ENCODE measurements at regions not wholly inside any gene's neighbourhood (a gene's known extent, or its start where the extent isn't known, plus 50 kb on each side); places are given as distances from the start of the nearest gene placed in this dataset.

DNA sequence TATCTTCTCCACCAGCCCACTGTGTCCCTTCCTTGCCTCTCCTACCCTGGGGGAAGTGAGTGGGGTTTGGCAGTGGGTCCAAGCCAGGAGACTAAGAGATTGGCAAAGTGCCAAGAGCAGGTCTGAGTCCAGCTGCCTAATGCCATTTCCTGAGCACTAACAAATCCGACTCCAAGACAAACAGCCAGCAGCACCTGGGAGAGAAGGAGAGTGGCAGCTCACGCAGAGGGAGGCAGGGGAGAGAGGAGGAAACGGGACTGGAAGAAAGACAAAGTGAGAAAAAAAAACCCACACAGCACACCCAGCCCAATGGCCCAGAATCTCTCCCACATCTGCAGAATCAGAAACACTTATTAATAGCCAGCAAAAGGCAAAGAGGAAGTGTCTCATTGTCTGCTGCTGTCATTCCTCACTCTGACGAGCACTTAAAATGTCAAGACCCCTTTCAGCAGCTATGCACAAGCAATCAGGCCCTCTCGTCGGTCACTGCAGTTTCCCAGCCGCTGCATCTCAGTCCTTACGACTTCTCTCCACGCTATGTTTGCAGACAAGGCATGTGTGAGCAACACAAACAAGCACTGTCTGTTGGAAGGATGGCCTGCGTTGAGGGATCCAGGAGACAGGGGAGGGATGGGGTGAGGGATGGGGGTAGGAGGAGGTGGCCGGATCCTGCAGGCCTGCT lies 558.4 kb upstream of the CADM1 start:
- Histone ChIP-seq H3K9ac (no peak overlapping the region), H3K9me2 (no peaks in the 10 kb centered on the region), H3K4me2 (no peak overlapping the region), H3K4me3 (ENCODE audit: low read depth in 2 of 2, low read length in 1 of 2) (no peak overlapping the region), H3K9me3 (no peaks in the 10 kb centered on the region), H3F3A (replicated peaks; ENCODE audit: insufficient read depth) (no peaks in the 10 kb centered on the region), H2AFZ (ENCODE audit: low read depth) (no peak overlapping the region), H3K27me3 (ENCODE audit: insufficient read depth) (no peaks in the 10 kb centered on the region), H4K20me1 (ENCODE audit: insufficient read depth) (no peaks in the 10 kb centered on the region), H3K36me3 (replicated peaks in 1 of 2; ENCODE audit: control insufficient read depth in 1 of 2, insufficient read depth in 2 of 2, low read length in 1 of 2) (no peaks in the 10 kb centered on the region), H3K27ac (ENCODE audit: low read depth in 2 of 2, low read length in 1 of 2) (peak overlapping the region in 1 of 2 experiments; percentile 85; a peak in 2 of 4 replicates), H3K79me2 (ENCODE audit: insufficient read depth) (no peaks in the 10 kb centered on the region), H3K4me1 (ENCODE audit: control insufficient read depth in 1 of 2, insufficient read depth in 2 of 2, low read depth in 1 of 2, low read length in 1 of 2) (peaks cover 0 to 55% of the 10 kb centered on the region in 2 experiments; a peak in 2 of 4 replicates)
- POLR2A ChIA-PET: interaction anchor here (0.6 to 1.9 kb wide), 4 partner anchors 11 to 628 kb away, joined by 3 to 5 read pairs (median 4); no protein-coding TSS in a partner anchor
- TF ChIP-seq MXI1 (IDR thresholded peaks at IDR 0.05; ENCODE audit: low read depth, low read length): peak; percentile 32; the same call in 1 of the 2 replicates
- peak; percentile 76 for TF ChIP-seq GATA2 (CRISPR knock-in tag; IDR thresholded peaks at IDR 0.05)
- TF ChIP-seq TEAD4 (IDR thresholded peaks at IDR 0.05; ENCODE audit: borderline replicate concordance, insufficient read depth): no peak
- peak; percentile 38; the same call in 1 of the 2 replicates for TF ChIP-seq NFIC (IDR thresholded peaks at IDR 0.05; ENCODE audit: borderline replicate concordance)
- TF ChIP-seq RCOR1 (IDR thresholded peaks at IDR 0.05; ENCODE audit: low read length): no peak
- peak in 1 of 2 experiments; percentile 67; a peak in 1 of 4 replicates for TF ChIP-seq EP300 (IDR thresholded peaks at IDR 0.05; ENCODE audit: borderline replicate concordance in 1 of 2, low read depth in 1 of 2, low read length in 1 of 2)
- no peak for TF ChIP-seq CHD2 (IDR thresholded peaks at IDR 0.05; ENCODE audit: low read length, partially characterized antibody)
- 6% methylated on average over 11 of the region's 11 CpGs for WGBS (ENCODE audit: low lambda C conversion rate)
- peak; percentile 55 for DNase-seq
- CTCF ChIA-PET: interaction anchor here (0.7 to 1.5 kb wide), 7 partner anchors 9 to 629 kb away, joined by 3 to 7 read pairs (median 3); no protein-coding TSS in a partner anchor

DNA sequence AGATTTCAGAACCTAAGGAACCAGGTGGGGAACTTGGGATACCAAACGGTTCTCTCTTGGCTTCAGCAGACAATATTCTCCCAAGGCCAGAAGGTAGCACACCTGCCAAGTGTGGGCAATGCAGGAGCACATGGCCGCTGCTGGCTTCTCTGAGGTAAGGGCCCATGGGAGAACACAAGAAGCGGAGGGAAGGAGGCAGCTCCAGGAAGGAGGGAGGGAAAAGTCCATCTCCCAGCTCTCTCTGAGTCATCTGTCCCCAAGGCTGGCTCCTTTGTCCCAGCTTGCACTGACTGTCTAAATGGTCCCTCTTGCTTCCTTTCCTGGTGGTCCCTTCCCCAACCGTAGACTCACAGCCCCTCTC lies 557.9 kb upstream of the CADM1 start:
- Histone ChIP-seq H3K79me2 (ENCODE audit: insufficient read depth) (no peaks in the 10 kb centered on the region), H3K9me2 (no peaks in the 10 kb centered on the region), H3K9me3 (no peaks in the 10 kb centered on the region), H2AFZ (ENCODE audit: low read depth) (no peak overlapping the region), H3K27ac (ENCODE audit: low read depth in 2 of 2, low read length in 1 of 2) (peak overlapping the region in 1 of 2 experiments; percentile 85; a peak in 2 of 4 replicates), H3K4me2 (no peak overlapping the region), H3K4me3 (ENCODE audit: low read depth in 2 of 2, low read length in 1 of 2) (no peak overlapping the region), H4K20me1 (ENCODE audit: insufficient read depth) (no peaks in the 10 kb centered on the region), H3K4me1 (ENCODE audit: control insufficient read depth in 1 of 2, insufficient read depth in 2 of 2, low read depth in 1 of 2, low read length in 1 of 2) (peaks cover 0 to 58% of the 10 kb centered on the region in 2 experiments; a peak in 2 of 4 replicates), H3F3A (replicated peaks; ENCODE audit: insufficient read depth) (no peaks in the 10 kb centered on the region), H3K27me3 (ENCODE audit: insufficient read depth) (no peaks in the 10 kb centered on the region), H3K36me3 (replicated peaks in 1 of 2; ENCODE audit: control insufficient read depth in 1 of 2, insufficient read depth in 2 of 2, low read length in 1 of 2) (no peaks in the 10 kb centered on the region), H3K9ac (no peak overlapping the region)
- DNase-seq: no peak
- POLR2A ChIA-PET: interaction anchor here (0.6 to 1.9 kb wide), 3 partner anchors 16 to 628 kb away, joined by 3 to 5 read pairs (median 3); no protein-coding TSS in a partner anchor
- 63% methylated on average over 4 of the region's 4 CpGs for WGBS (ENCODE audit: low lambda C conversion rate)
- CTCF ChIA-PET: interaction anchor here (0.7 to 1.5 kb wide), 4 partner anchors 12 to 629 kb away, joined by 3 to 6 read pairs (median 3); no protein-coding TSS in a partner anchor
- TF ChIP-seq, protein P1, sequence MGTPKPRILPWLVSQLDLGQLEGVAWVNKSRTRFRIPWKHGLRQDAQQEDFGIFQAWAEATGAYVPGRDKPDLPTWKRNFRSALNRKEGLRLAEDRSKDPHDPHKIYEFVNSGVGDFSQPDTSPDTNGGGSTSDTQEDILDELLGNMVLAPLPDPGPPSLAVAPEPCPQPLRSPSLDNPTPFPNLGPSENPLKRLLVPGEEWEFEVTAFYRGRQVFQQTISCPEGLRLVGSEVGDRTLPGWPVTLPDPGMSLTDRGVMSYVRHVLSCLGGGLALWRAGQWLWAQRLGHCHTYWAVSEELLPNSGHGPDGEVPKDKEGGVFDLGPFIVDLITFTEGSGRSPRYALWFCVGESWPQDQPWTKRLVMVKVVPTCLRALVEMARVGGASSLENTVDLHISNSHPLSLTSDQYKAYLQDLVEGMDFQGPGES (IDR thresholded peaks at IDR 0.05; ENCODE audit: low read depth, low read length): no peak
- no peak for TF ChIP-seq REST (IDR thresholded peaks at IDR 0.05; ENCODE audit: low read depth, low read length)
- no peak for TF ChIP-seq ZBTB33 (IDR thresholded peaks at IDR 0.05; ENCODE audit: borderline replicate concordance, low read depth)
- TF ChIP-seq SIN3A (IDR thresholded peaks at IDR 0.05; ENCODE audit: borderline replicate concordance, low read depth, low read length): no peak
- no peak for TF ChIP-seq GABPA (IDR thresholded peaks at IDR 0.05; ENCODE audit: low read depth)
- no peak for TF ChIP-seq SMC3 (IDR thresholded peaks at IDR 0.05; ENCODE audit: low read depth, low read length)
- TF ChIP-seq CTCF (IDR thresholded peaks at IDR 0.05): no peak
- no peak for TF ChIP-seq RAD21 (IDR thresholded peaks at IDR 0.05; ENCODE audit: low read length)
- no peak for TF ChIP-seq MXI1 (IDR thresholded peaks at IDR 0.05; ENCODE audit: low read depth, low read length)
- TF ChIP-seq TEAD4 (IDR thresholded peaks at IDR 0.05; ENCODE audit: borderline replicate concordance, insufficient read depth): no peak
- no peak for TF ChIP-seq FOXJ3 (CRISPR knock-in tag; IDR thresholded peaks at IDR 0.05)
- no peak for TF ChIP-seq NRF1 (IDR thresholded peaks at IDR 0.05; ENCODE audit: low read depth, low read length)

Data from SK-N-SH (cell line).